Motor neuron (in vitro differentiated cells): ENCODE measurements at regions not wholly inside any gene's neighbourhood (a gene's known extent, or its start where the extent isn't known, plus 50 kb on each side); places are given as distances from the start of the nearest gene placed in this dataset.
"Not testable (repeated sequence)": the region's sequence is repeated elsewhere in the genome, so short reads cannot be mapped to it uniquely, and the experiment has no call there.

Source experiments
- ATAC-seq, 8 experiments: fragments of 200-7000 bp; cut with Tn5 transposase; replicated peaks in 6 of 8; 2 replicates each; pipeline ENCODE4 v1.8.0; 2021; ENCODE audit warnings: mild to moderate bottlenecking in 8 of 8, moderate library complexity in 8 of 8
- H3K27ac ChIP-seq, 2 donors: fragments of 250-450 bp; sonication (Bioruptor Pico); 2 replicates each; pipeline ENCODE4 v1.9.0; 2021; ENCODE audit warnings: antibody characterized with exemption in 2 of 2, mild to moderate bottlenecking in 2 of 2, moderate library complexity in 1 of 2
- H3K4me1 ChIP-seq, 2 donors: fragments of 250-450 bp; sonication (Bioruptor Pico); replicated peaks in 1 of 2; 2 replicates each; pipeline ENCODE4 v1.6.1; 2021; ENCODE audit warnings: antibody characterized with exemption in 2 of 2, mild to moderate bottlenecking in 2 of 2, moderate library complexity in 1 of 2
- H3K4me3 ChIP-seq, 5 donors: fragments of 250-450 bp; sonication (Bioruptor Pico); 2 replicates each; pipeline ENCODE4 v1.9.0; 2021; ENCODE audit warnings: antibody characterized with exemption in 5 of 5, mild to moderate bottlenecking in 5 of 5, moderate library complexity in 4 of 5
- WGBS, 10 experiments: fragments of 450-650 bp; shearing (Covaris generic); methylation state at CpG; one replicate each; pipeline ENCODE4 v1.0.0; 2022; 5-methylcytosine and 5-hydroxymethylcytosine counted together
- in situ Hi-C, 9 experiments: fragments of 400-800 bp; cut with MboI; loops; one replicate each; pipeline ENCODE4 v1.15.0; 2021; ENCODE audit warnings: low sequenced_read_pairs in 9 of 9, low pct_unique_long_range_greater_than_20kb in 2 of 9; ENCODE audit not compliant: unreplicated experiment in 9 of 9

DNA sequence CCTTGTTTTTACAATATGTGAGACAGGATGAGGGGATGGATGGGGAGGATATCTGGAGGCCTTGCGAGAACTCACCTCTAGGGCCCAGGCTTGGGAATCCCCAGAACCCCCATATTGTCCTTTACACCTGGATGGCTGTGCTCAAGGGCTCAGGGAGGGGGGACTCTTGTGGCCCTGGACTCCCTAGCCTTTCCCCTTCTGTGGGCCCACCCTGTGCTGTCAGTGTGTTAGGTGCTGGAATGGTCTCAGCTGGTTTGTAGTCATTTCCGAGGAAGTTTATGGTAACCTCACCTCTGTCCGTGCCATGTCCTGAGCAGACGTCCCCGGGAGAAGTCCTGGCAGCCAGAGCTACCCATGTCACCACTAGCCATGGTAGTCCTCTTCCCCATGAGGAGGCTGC is 158.3 kb downstream of the KCNJ18 start:
- H3K4me3 ChIP-seq, H3K4me1 ChIP-seq, H3K27ac ChIP-seq, in situ Hi-C loops, ATAC-seq: not testable (repeated sequence)
- WGBS, 10 experiments = 20 to 83% (median 46%) methylated on average over 2 to 4 of the region's 5 CpGs; no CpG with 5 or more reads in 5 of the 10 experiments
